ENCODE measurements at regions not wholly inside any gene's neighbourhood (a gene's known extent, or its start where the extent isn't known, plus 50 kb on each side); places are given as distances from the start of the nearest gene placed in this dataset.
"Not testable (repeated sequence)": the region's sequence is repeated elsewhere in the genome, so short reads cannot be mapped to it uniquely, and the experiment has no call there.

GRCh38 chr19:29006057-29006735 is 206.8 kb downstream of the UQCRFS1 start:
- no peak overlapping the region for H3K27ac Mint-ChIP-seq
- H3K4me3 Mint-ChIP-seq = no peak overlapping the region
- H3K9me3 Mint-ChIP-seq (ENCODE audit: low read depth) = no peaks in the 10 kb centered on the region
- H3K4me1 Mint-ChIP-seq = no peaks in the 10 kb centered on the region
- DNase-seq (no peak), ATAC-seq (no peak)
- H3K27me3 Mint-ChIP-seq = no peaks in the 10 kb centered on the region
- no peaks in the 10 kb centered on the region for H3K36me3 Mint-ChIP-seq
- CTCF ChIA-PET = no interaction called here

- DNase-seq = no peak
- H3K27me3 Mint-ChIP-seq = no peaks in the 10 kb centered on the region
- CTCF ChIA-PET = no interaction called here
- no peak overlapping the region for H3K27ac Mint-ChIP-seq
- no peak overlapping the region for H3K4me3 Mint-ChIP-seq
- H3K36me3 Mint-ChIP-seq = no peaks in the 10 kb centered on the region
- H3K4me1 Mint-ChIP-seq = no peaks in the 10 kb centered on the region
- ATAC-seq = no peak
- H3K9me3 Mint-ChIP-seq (ENCODE audit: low read depth) = no peaks in the 10 kb centered on the region
Measured at GRCh38 chr19:29004796-29005195, 208.2 kb downstream of the UQCRFS1 start.

GRCh38 chr19:29003641-29004409 is 209.1 kb downstream of the UQCRFS1 start:
- Mint-ChIP-seq H3K4me1 (no peaks in the 10 kb centered on the region), H3K27me3 (no peaks in the 10 kb centered on the region), H3K36me3 (no peaks in the 10 kb centered on the region), H3K9me3 (ENCODE audit: low read depth) (no peaks in the 10 kb centered on the region), H3K27ac (no peak overlapping the region), H3K4me3 (no peak overlapping the region)
- no peak for ATAC-seq
- no peak for DNase-seq
- CTCF ChIA-PET = no interaction called here

GRCh38 chr19:29002336-29002735 is 210.6 kb downstream of the UQCRFS1 start:
- Mint-ChIP-seq H3K36me3 (no peaks in the 10 kb centered on the region), H3K9me3 (ENCODE audit: low read depth) (no peaks in the 10 kb centered on the region), H3K4me1 (no peaks in the 10 kb centered on the region), H3K27ac (no peak overlapping the region), H3K4me3 (no peak overlapping the region), H3K27me3 (no peaks in the 10 kb centered on the region)
- DNase-seq (no peak), ATAC-seq (no peak)
- CTCF ChIA-PET = no interaction called here

- Mint-ChIP-seq H3K4me1 (no peaks in the 10 kb centered on the region), H3K9me3 (ENCODE audit: low read depth) (no peaks in the 10 kb centered on the region), H3K4me3 (no peak overlapping the region), H3K27me3 (no peaks in the 10 kb centered on the region), H3K27ac (no peak overlapping the region), H3K36me3 (no peaks in the 10 kb centered on the region)
- CTCF ChIA-PET = no interaction called here
- ATAC-seq (no peak), DNase-seq (no peak)
Measured at GRCh38 chr19:29001597-29002245, 211.2 kb downstream of the UQCRFS1 start.

- Mint-ChIP-seq H3K9me3 (ENCODE audit: low read depth) (no peaks in the 10 kb centered on the region), H3K4me3 (no peak overlapping the region), H3K36me3 (no peaks in the 10 kb centered on the region), H3K27ac (no peak overlapping the region), H3K27me3 (no peaks in the 10 kb centered on the region), H3K4me1 (no peaks in the 10 kb centered on the region)
- DNase-seq = no peak
- CTCF ChIA-PET = no interaction called here
- ATAC-seq = no peak
Measured at GRCh38 chr19:29001141-29001581, 211.8 kb downstream of the UQCRFS1 start.

- Mint-ChIP-seq H3K4me3 (no peak overlapping the region), H3K4me1 (no peaks in the 10 kb centered on the region), H3K36me3 (no peaks in the 10 kb centered on the region), H3K9me3 (ENCODE audit: low read depth) (no peaks in the 10 kb centered on the region), H3K27me3 (no peaks in the 10 kb centered on the region), H3K27ac (no peak overlapping the region)
- ATAC-seq (no peak), DNase-seq (no peak)
- CTCF ChIA-PET = no interaction called here
Measured at GRCh38 chr19:28999724-29000433, 213.1 kb downstream of the UQCRFS1 start.

GRCh38 chr19:28998974-28999373 is 214.0 kb downstream of the UQCRFS1 start:
- no peaks in the 10 kb centered on the region for H3K27me3 Mint-ChIP-seq
- peaks cover 3% of the 10 kb centered on the region for H3K9me3 Mint-ChIP-seq (ENCODE audit: low read depth)
- no peaks in the 10 kb centered on the region for H3K4me1 Mint-ChIP-seq
- DNase-seq = no peak
- H3K36me3 Mint-ChIP-seq = no peaks in the 10 kb centered on the region
- no peak for ATAC-seq
- CTCF ChIA-PET = no interaction called here
- H3K4me3 Mint-ChIP-seq = no peak overlapping the region
- H3K27ac Mint-ChIP-seq = no peak overlapping the region

- H3K4me1 Mint-ChIP-seq; H3K27ac Mint-ChIP-seq; ATAC-seq; DNase-seq; H3K36me3 Mint-ChIP-seq; H3K9me3 Mint-ChIP-seq (ENCODE audit: low read depth); H3K4me3 Mint-ChIP-seq; H3K27me3 Mint-ChIP-seq; CTCF ChIA-PET: not testable (repeated sequence)
Measured at GRCh38 chr19:28997866-28998265, 215.1 kb downstream of the UQCRFS1 start.

GRCh38 chr19:28990522-28990921 is 222.4 kb downstream of the UQCRFS1 start:
- CTCF ChIA-PET = no interaction called here
- no peak for DNase-seq
- Mint-ChIP-seq H3K4me3 (no peak overlapping the region), H3K36me3 (no peaks in the 10 kb centered on the region), H3K27ac (no peak overlapping the region), H3K27me3 (no peaks in the 10 kb centered on the region), H3K4me1 (no peaks in the 10 kb centered on the region), H3K9me3 (ENCODE audit: low read depth) (peaks cover 4% of the 10 kb centered on the region)
- ATAC-seq = no peak

GRCh38 chr19:28989739-28990138 is 223.2 kb downstream of the UQCRFS1 start:
- H3K36me3 Mint-ChIP-seq = no peaks in the 10 kb centered on the region
- peaks cover 4% of the 10 kb centered on the region for H3K9me3 Mint-ChIP-seq (ENCODE audit: low read depth)
- H3K27me3 Mint-ChIP-seq = no peaks in the 10 kb centered on the region
- DNase-seq (no peak), ATAC-seq (no peak)
- no peaks in the 10 kb centered on the region for H3K4me1 Mint-ChIP-seq
- no peak overlapping the region for H3K4me3 Mint-ChIP-seq
- CTCF ChIA-PET = no interaction called here
- H3K27ac Mint-ChIP-seq = no peak overlapping the region

GRCh38 chr19:28988066-28988465 is 224.9 kb downstream of the UQCRFS1 start:
- Mint-ChIP-seq H3K4me3 (no peak overlapping the region), H3K9me3 (ENCODE audit: low read depth) (no peaks in the 10 kb centered on the region), H3K4me1 (no peaks in the 10 kb centered on the region), H3K27me3 (no peaks in the 10 kb centered on the region), H3K27ac (no peak overlapping the region), H3K36me3 (no peaks in the 10 kb centered on the region)
- ATAC-seq (no peak), DNase-seq (no peak)
- CTCF ChIA-PET = no interaction called here

- Mint-ChIP-seq H3K27me3 (no peaks in the 10 kb centered on the region), H3K36me3 (no peaks in the 10 kb centered on the region), H3K27ac (no peak overlapping the region), H3K9me3 (ENCODE audit: low read depth) (no peaks in the 10 kb centered on the region), H3K4me3 (no peak overlapping the region), H3K4me1 (no peaks in the 10 kb centered on the region)
- CTCF ChIA-PET = no interaction called here
- no peak for ATAC-seq
- no peak for DNase-seq
Measured at GRCh38 chr19:28987177-28987576, 225.8 kb downstream of the UQCRFS1 start.
